ENCODE measurements at regions not wholly inside any gene's neighbourhood (a gene's known extent, or its start where the extent isn't known, plus 50 kb on each side); places are given as distances from the start of the nearest gene placed in this dataset.

DNA sequence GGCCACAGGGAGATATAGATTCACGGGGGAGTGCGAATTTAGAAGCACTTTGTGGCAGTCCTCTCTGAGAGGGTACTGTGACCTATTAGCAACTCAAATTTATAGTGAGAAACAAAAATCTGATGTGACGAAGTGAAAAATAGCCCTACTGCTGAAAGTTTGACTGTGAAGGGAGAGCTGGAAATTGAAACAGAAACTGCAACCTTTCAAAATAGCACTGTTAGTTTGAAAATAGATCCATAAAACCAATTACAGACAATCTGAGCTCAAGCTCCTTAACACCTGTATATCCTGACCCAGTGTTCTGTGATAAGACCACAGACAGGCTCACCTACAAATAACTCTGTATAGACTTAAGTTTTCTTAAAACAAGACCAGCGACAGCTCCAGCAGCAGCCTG lies 420.1 kb downstream of the IRX1 start:
- no peak for TF ChIP-seq POLR2A (IDR thresholded peaks at IDR 0.05)
- TF ChIP-seq POLR2AphosphoS5 (IDR thresholded peaks at IDR 0.05) = no peak
- TF ChIP-seq CTCF (IDR thresholded peaks at IDR 0.05) = no peak
- no peak for TF ChIP-seq EP300 (IDR thresholded peaks at IDR 0.05)
